Stimulated activated CD4-positive, alpha-beta T cell treated with anti-CD3 and anti-CD28 coated beads, Interleukin-15, amount 100 ng/mL, for 48 hours (primary cell): ENCODE measurements at regions not wholly inside any gene's neighbourhood (a gene's known extent, or its start where the extent isn't known, plus 50 kb on each side); places are given as distances from the start of the nearest gene placed in this dataset.
"Not testable (repeated sequence)": the region's sequence is repeated elsewhere in the genome, so short reads cannot be mapped to it uniquely, and the experiment has no call there.

ENCODE experiments used
- DNase-seq, 2 donors: peaks; one replicate each; pipeline ENCODE4 v3.0.0-alpha.2; 2020; ENCODE audit warnings: low read depth in 2 of 2

GRCh38 chr10:125605167-125605566 lies 77.8 kb downstream of the TEX36 start:
- no peak for DNase-seq

- DNase-seq: no peak
Measured at GRCh38 chr10:125602825-125603224, 80.1 kb downstream of the TEX36 start.

- DNase-seq: no peak
Measured at GRCh38 chr10:125599194-125599593, 83.8 kb downstream of the TEX36 start.

- no peak for DNase-seq
Measured at GRCh38 chr10:125595911-125596310, 87.1 kb downstream of the TEX36 start.

GRCh38 chr10:125593644-125594043 lies 89.3 kb downstream of the TEX36 start:
- DNase-seq: no peak

GRCh38 chr10:125592897-125593296 lies 90.1 kb downstream of the TEX36 start:
- DNase-seq: no peak

GRCh38 chr10:125591886-125592285 lies 91.1 kb downstream of the TEX36 start:
- DNase-seq: no peak

GRCh38 chr10:125588738-125589137 lies 94.2 kb downstream of the TEX36 start:
- DNase-seq: not testable (repeated sequence)

GRCh38 chr10:125584954-125585353 lies 98.0 kb downstream of the TEX36 start:
- no peak for DNase-seq

GRCh38 chr10:125578658-125579315 lies 104.2 kb downstream of the TEX36 start:
- no peak for DNase-seq

GRCh38 chr10:125575843-125576242 lies 107.1 kb downstream of the TEX36 start:
- DNase-seq: no peak

- no peak for DNase-seq
Measured at GRCh38 chr10:125568156-125568555, 114.8 kb downstream of the TEX36 start.

- no peak for DNase-seq
Measured at GRCh38 chr10:125567529-125567928, 115.4 kb downstream of the TEX36 start.

- DNase-seq: no peak
Measured at GRCh38 chr10:125565046-125565445, 117.9 kb downstream of the TEX36 start.

- no peak for DNase-seq
Measured at GRCh38 chr10:125564570-125564969, 118.4 kb downstream of the TEX36 start.

GRCh38 chr10:125562737-125563136 lies 120.2 kb downstream of the TEX36 start:
- no peak for DNase-seq

- no peak for DNase-seq
Measured at GRCh38 chr10:125560947-125561346, 122.0 kb downstream of the TEX36 start.

GRCh38 chr10:125559210-125559609 lies 123.8 kb downstream of the TEX36 start:
- no peak for DNase-seq

GRCh38 chr10:125557801-125558505 lies 125.0 kb downstream of the TEX36 start:
- no peak for DNase-seq

GRCh38 chr10:125557311-125557710 lies 125.7 kb downstream of the TEX36 start:
- no peak for DNase-seq

- no peak for DNase-seq
Measured at GRCh38 chr10:125556882-125557281, 126.1 kb downstream of the TEX36 start.

GRCh38 chr10:125555743-125556142 lies 127.2 kb downstream of the TEX36 start:
- no peak for DNase-seq

GRCh38 chr10:125555267-125555666 lies 127.7 kb downstream of the TEX36 start:
- DNase-seq: no peak

GRCh38 chr10:125554753-125555152 lies 128.2 kb downstream of the TEX36 start:
- DNase-seq: no peak
